Caco-2 (cell line): ENCODE measurements at regions not wholly inside any gene's neighbourhood (a gene's known extent, or its start where the extent isn't known, plus 50 kb on each side); places are given as distances from the start of the nearest gene placed in this dataset.

Experiments
- BruUV-seq: library from RNA; stranded (reverse); fragments of 400-500 nt; replicated peaks from 2 replicates; lab custom pipeline; 2021; lab: Mats Ljungman, UMichigan
- CTCF ChIA-PET: fragments of 300-600 bp; sonication (Branson Sonifier 250); formaldehyde crosslinking; loops from one replicate; lab custom pipeline; 2022; ENCODE audit warnings: antibody characterized with exemption; lab: Charles Lee
- POLR2A ChIA-PET: fragments of 300-600 bp; sonication (Branson Sonifier 250); formaldehyde crosslinking; loops from one replicate; lab custom pipeline; 2022; ENCODE audit warnings: antibody characterized with exemption; lab: Charles Lee
- DNase-seq, 2 experiments: peaks; one replicate each; pipeline versions ENCODE4 v3.0.0 to v3.0.0-alpha.2; 2020 to 2022
- H3K27me3 ChIP-seq: replicated peaks from 2 replicates; pipeline ENCODE4 v1.6.0; 2011; ENCODE audit warnings: low read length; ENCODE audit not compliant: control insufficient read depth, insufficient read depth
- H3K36me3 ChIP-seq: 2 replicates; pipeline ENCODE4 v1.5.1; 2011; ENCODE audit warnings: low read length; ENCODE audit not compliant: control insufficient read depth, insufficient read depth
- H3K4me1 ChIP-seq: fragments of 250-450 bp; sonication (Bioruptor Pico); 2 replicates; pipeline ENCODE4 v1.5.1; 2020; ENCODE audit warnings: mild to moderate bottlenecking
- H3K4me3 ChIP-seq: 2 replicates; pipeline ENCODE4 v1.5.1; 2011; ENCODE audit warnings: low read depth, mild to moderate bottlenecking, control low read depth, low read length
- H3K9me3 ChIP-seq: fragments of 250-450 bp; sonication (Bioruptor Pico); 2 replicates; pipeline ENCODE4 v1.5.1; 2020; ENCODE audit warnings: mild to moderate bottlenecking, moderate library complexity
- H3K27ac Mint-ChIP-seq: one replicate; pipeline ENCODE4 v1.8.0; 2022; ENCODE audit warnings: mixed read lengths; ENCODE audit not compliant: unreplicated experiment
- H3K27me3 Mint-ChIP-seq: one replicate; pipeline ENCODE4 v1.8.0; 2022; ENCODE audit warnings: mixed read lengths; ENCODE audit not compliant: insufficient read depth, unreplicated experiment
- H3K36me3 Mint-ChIP-seq: one replicate; pipeline ENCODE4 v1.8.0; 2022; ENCODE audit warnings: mild to moderate bottlenecking, mixed read lengths; ENCODE audit not compliant: insufficient read depth, unreplicated experiment
- H3K4me1 Mint-ChIP-seq: one replicate; pipeline ENCODE4 v1.8.0; 2022; ENCODE audit warnings: low read depth, mixed read lengths; ENCODE audit not compliant: unreplicated experiment
- H3K4me3 Mint-ChIP-seq: one replicate; pipeline ENCODE4 v1.8.0; 2022; ENCODE audit warnings: mild to moderate bottlenecking, moderate library complexity, mixed read lengths; ENCODE audit not compliant: unreplicated experiment
- H3K9me3 Mint-ChIP-seq: one replicate; pipeline ENCODE4 v1.8.0; 2022; ENCODE audit warnings: mixed read lengths; ENCODE audit not compliant: unreplicated experiment
- intact Hi-C: fragments of 100-400 bp; cut with micrococcal nuclease; formaldehyde crosslinking; loops from one replicate; pipeline ENCODE4 v1.10.0; 2022; ENCODE audit not compliant: unreplicated experiment
- TF ChIP-seq, protein P1 (sequence below), 2 experiments: fragments of 200-600 bp in 1 of 2; IDR thresholded peaks; 1 replicate in 1 of 2; 2 replicates in 1 of 2; pipeline versions ENCODE4 v1.5.1 to v1.8.0; 2011 to 2022; ENCODE audit warnings: antibody characterized with exemption in 1 of 2, control low read depth in 1 of 2, inconsistent platforms in 1 of 2, low read depth in 1 of 2, low read length in 1 of 2, mild to moderate bottlenecking in 1 of 2, moderate library complexity in 1 of 2; ENCODE audit not compliant: insufficient read depth in 1 of 2, severe bottlenecking in 1 of 2, unreplicated experiment in 1 of 2

- Mint-ChIP-seq H3K27me3 (peaks cover 9% of the 10 kb centered on the region), H3K4me1 (no peaks in the 10 kb centered on the region), H3K9me3 (no peaks in the 10 kb centered on the region), H3K4me3 (no peak overlapping the region), H3K36me3 (no peaks in the 10 kb centered on the region), H3K27ac (no peak overlapping the region)
- Histone ChIP-seq H3K4me1 (no peaks in the 10 kb centered on the region), H3K4me3 (no peak overlapping the region), H3K27me3 (no peaks in the 10 kb centered on the region), H3K36me3 (no peaks in the 10 kb centered on the region), H3K9me3 (no peaks in the 10 kb centered on the region)
- no peak for DNase-seq
- ChIA-PET POLR2A (no interaction called here), CTCF (no interaction called here)
- TF ChIP-seq, protein P1, sequence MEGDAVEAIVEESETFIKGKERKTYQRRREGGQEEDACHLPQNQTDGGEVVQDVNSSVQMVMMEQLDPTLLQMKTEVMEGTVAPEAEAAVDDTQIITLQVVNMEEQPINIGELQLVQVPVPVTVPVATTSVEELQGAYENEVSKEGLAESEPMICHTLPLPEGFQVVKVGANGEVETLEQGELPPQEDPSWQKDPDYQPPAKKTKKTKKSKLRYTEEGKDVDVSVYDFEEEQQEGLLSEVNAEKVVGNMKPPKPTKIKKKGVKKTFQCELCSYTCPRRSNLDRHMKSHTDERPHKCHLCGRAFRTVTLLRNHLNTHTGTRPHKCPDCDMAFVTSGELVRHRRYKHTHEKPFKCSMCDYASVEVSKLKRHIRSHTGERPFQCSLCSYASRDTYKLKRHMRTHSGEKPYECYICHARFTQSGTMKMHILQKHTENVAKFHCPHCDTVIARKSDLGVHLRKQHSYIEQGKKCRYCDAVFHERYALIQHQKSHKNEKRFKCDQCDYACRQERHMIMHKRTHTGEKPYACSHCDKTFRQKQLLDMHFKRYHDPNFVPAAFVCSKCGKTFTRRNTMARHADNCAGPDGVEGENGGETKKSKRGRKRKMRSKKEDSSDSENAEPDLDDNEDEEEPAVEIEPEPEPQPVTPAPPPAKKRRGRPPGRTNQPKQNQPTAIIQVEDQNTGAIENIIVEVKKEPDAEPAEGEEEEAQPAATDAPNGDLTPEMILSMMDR (IDR thresholded peaks at IDR 0.05; ENCODE audit: insufficient read depth in 1 of 2, low read depth in 1 of 2, low read length in 1 of 2, severe bottlenecking in 1 of 2, unreplicated experiment in 1 of 2) = no peak
- BruUV-seq = no TSS peak
- intact Hi-C loops = no loop called here
Measured at GRCh38 chr18:76177160-76177559, 317.9 kb downstream of the ZNF516 start.

GRCh38 chr18:76174451-76174850 is 320.6 kb downstream of the ZNF516 start:
- TF ChIP-seq, protein P1 (IDR thresholded peaks at IDR 0.05; ENCODE audit: insufficient read depth in 1 of 2, low read depth in 1 of 2, low read length in 1 of 2, severe bottlenecking in 1 of 2, unreplicated experiment in 1 of 2) = no peak
- Mint-ChIP-seq H3K27me3 (peaks cover 9% of the 10 kb centered on the region), H3K4me3 (no peak overlapping the region), H3K9me3 (no peaks in the 10 kb centered on the region), H3K4me1 (no peaks in the 10 kb centered on the region), H3K27ac (no peak overlapping the region), H3K36me3 (no peaks in the 10 kb centered on the region)
- Histone ChIP-seq H3K4me1 (no peaks in the 10 kb centered on the region), H3K27me3 (no peaks in the 10 kb centered on the region), H3K36me3 (no peaks in the 10 kb centered on the region), H3K4me3 (no peak overlapping the region), H3K9me3 (no peaks in the 10 kb centered on the region)
- DNase-seq = no peak
- intact Hi-C loops = no loop called here
- POLR2A ChIA-PET = no interaction called here
- CTCF ChIA-PET = no interaction called here
- no TSS peak for BruUV-seq

DNA sequence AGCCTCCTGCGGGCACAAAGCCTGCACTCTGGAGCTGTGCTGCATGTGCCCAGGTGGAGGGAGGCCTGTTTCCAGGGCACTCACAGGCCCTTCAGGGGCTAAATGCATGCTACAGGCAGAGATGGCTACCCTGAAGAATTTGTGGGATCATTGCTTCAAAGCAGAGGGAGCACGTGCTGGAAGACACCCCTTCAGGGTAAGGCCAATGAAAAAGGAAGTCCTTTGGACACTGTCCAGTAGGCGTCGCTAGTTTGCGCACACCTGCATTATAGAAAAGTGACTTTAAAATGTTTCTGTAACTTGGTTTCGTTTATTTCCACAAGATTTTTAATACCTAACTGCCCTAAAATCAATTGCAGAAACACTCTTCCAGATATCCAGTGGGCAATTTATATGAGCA is 325.3 kb downstream of the ZNF516 start:
- Mint-ChIP-seq H3K27ac (no peak overlapping the region), H3K4me3 (no peak overlapping the region), H3K4me1 (no peaks in the 10 kb centered on the region), H3K36me3 (no peaks in the 10 kb centered on the region), H3K27me3 (peaks cover 6% of the 10 kb centered on the region), H3K9me3 (no peaks in the 10 kb centered on the region)
- H3K27me3 ChIP-seq = no peaks in the 10 kb centered on the region
- DNase-seq = no peak
- no peak overlapping the region for H3K4me3 ChIP-seq
- CTCF ChIA-PET = no interaction called here
- POLR2A ChIA-PET = no interaction called here
- BruUV-seq = no TSS peak
- H3K36me3 ChIP-seq = no peaks in the 10 kb centered on the region
- intact Hi-C loops = no loop called here
- TF ChIP-seq, protein P1 (IDR thresholded peaks at IDR 0.05; ENCODE audit: insufficient read depth in 1 of 2, low read depth in 1 of 2, low read length in 1 of 2, severe bottlenecking in 1 of 2, unreplicated experiment in 1 of 2) = peak in 1 of 2 experiments; percentile 17
- H3K4me1 ChIP-seq = no peaks in the 10 kb centered on the region
- H3K9me3 ChIP-seq = no peaks in the 10 kb centered on the region
